ENCODE measurements at regions not wholly inside any gene's neighbourhood (a gene's known extent, or its start where the extent isn't known, plus 50 kb on each side); places are given as distances from the start of the nearest gene placed in this dataset.

GRCh38 chr9:84402517-84402916, 62.0 kb upstream of the SLC28A3 start:
- Histone ChIP-seq H3K4me2 (ENCODE audit: low read depth, low read length) (no peak overlapping the region), H3K23ac (ENCODE audit: low read depth, low read length) (no peak overlapping the region), H3K9ac (ENCODE audit: low read depth, low read length) (no peak overlapping the region), H3K4me1 (ENCODE audit: control insufficient read depth, insufficient read depth, low read length) (no peaks in the 10 kb centered on the region), H4K20me1 (ENCODE audit: insufficient read depth, low read length) (no peaks in the 10 kb centered on the region), H3K9me1 (ENCODE audit: insufficient read depth, low read length) (no peaks in the 10 kb centered on the region), H3K4me3 (ENCODE audit: insufficient read depth, low read depth, low read length) (no peak overlapping the region), H2BK20ac (ENCODE audit: low read depth, low read length) (no peak overlapping the region), H2BK120ac (ENCODE audit: low read depth, low read length) (no peak overlapping the region), H4K91ac (ENCODE audit: insufficient read depth, low read depth, low read length) (no peak overlapping the region), H2BK5ac (ENCODE audit: low read depth, low read length, poor library complexity, severe bottlenecking) (no peak overlapping the region), H3K14ac (replicated peaks; ENCODE audit: low read depth, low read length) (no peak overlapping the region), H2AK9ac (replicated peaks; ENCODE audit: low read depth, low read length, poor library complexity) (no peak overlapping the region), H3K9me3 (ENCODE audit: control insufficient read depth, insufficient read depth, low read length) (peaks cover 3% of the 10 kb centered on the region; the same call in 1 of the 2 replicates), H2BK15ac (ENCODE audit: low read depth, low read length) (no peak overlapping the region), H4K8ac (ENCODE audit: low read depth in 2 of 2, low read length in 2 of 2) (no peak overlapping the region), H2AFZ (replicated peaks; ENCODE audit: low read length, poor library complexity) (no peak overlapping the region), H3K79me1 (ENCODE audit: low read depth in 1 of 2, low read length in 2 of 2) (no peaks in the 10 kb centered on the region), H3K18ac (ENCODE audit: low read depth, low read length) (no peak overlapping the region), H4K5ac (ENCODE audit: low read depth, low read length) (no peak overlapping the region), H3K4ac (ENCODE audit: low read depth, low read length) (no peak overlapping the region), H2AK5ac (ENCODE audit: low read depth, low read length) (no peak overlapping the region), H3K36me3 (ENCODE audit: control insufficient read depth, insufficient read depth, low read length) (no peaks in the 10 kb centered on the region), H3K56ac (ENCODE audit: extremely low read depth, insufficient read depth, low read length) (no peak overlapping the region), H3K27ac (ENCODE audit: insufficient read depth, low read length) (no peak overlapping the region), H3K27me3 (ENCODE audit: control insufficient read depth, insufficient read depth, low read length) (no peaks in the 10 kb centered on the region)
- DNase-seq (no peak), ATAC-seq (ENCODE audit: low read depth) (no peak)
- intact Hi-C loops (cut with micrococcal nuclease) (no loop called here), in situ Hi-C loops (cut with MboI; ENCODE audit: low sequenced_read_pairs) (no loop called here), dilution Hi-C loops (cut with HindIII; ENCODE audit: low sequenced_read_pairs, unreplicated experiment) (no loop called here)
- ChIA-PET CTCF (no interaction called here), POLR2A (ENCODE audit: unreplicated experiment) (no interaction called here)
- TF ChIP-seq USF2 (IDR thresholded peaks at IDR 0.05; ENCODE audit: low read depth, low read length) (no peak), CHD1 (IDR thresholded peaks at IDR 0.05; ENCODE audit: low read depth, low read length) (no peak), FOS (IDR thresholded peaks at IDR 0.05; ENCODE audit: low read depth, low read length) (no peak), NFE2L2 (IDR thresholded peaks at IDR 0.05; ENCODE audit: low read depth, low read length) (no peak), MAFK (IDR thresholded peaks at IDR 0.05; ENCODE audit: low read depth, low read length) (no peak), RAD21 (IDR thresholded peaks at IDR 0.05; ENCODE audit: low read length) (no peak), POLR2A (IDR thresholded peaks at IDR 0.05; ENCODE audit: low read depth, low read length) (no peak), ELK1 (IDR thresholded peaks at IDR 0.05; ENCODE audit: borderline replicate concordance, low read depth, low read length) (no peak), RFX5 (IDR thresholded peaks at IDR 0.05; ENCODE audit: low read depth, low read length) (no peak), RCOR1 (IDR thresholded peaks at IDR 0.05; ENCODE audit: insufficient replicate concordance, low read length) (no peak), MAZ (IDR thresholded peaks at IDR 0.05; ENCODE audit: borderline replicate concordance, low read depth, low read length) (no peak), MXI1 (IDR thresholded peaks at IDR 0.05; ENCODE audit: borderline replicate concordance, low read depth, low read length) (no peak), BHLHE40 (IDR thresholded peaks at IDR 0.05; ENCODE audit: low read depth, low read length) (no peak), SMC3 (IDR thresholded peaks at IDR 0.05; ENCODE audit: low read depth, low read length) (no peak), CTCF (conservative IDR thresholded peaks at IDR 0.05; ENCODE audit: low read depth, low read length) (no peak)
- 60% methylated on average over 1 of the region's 4 CpGs; no CpG with 5 or more reads in 1 of the 2 experiments for WGBS, 2 experiments (ENCODE audit: extremely low coverage in 2 of 2, insufficient read length in 1 of 2)
- BruUV-seq (replicated peaks), result no TSS peak

Data from IMR-90 (cell line).